ENCODE measurements at regions not wholly inside any gene's neighbourhood (a gene's known extent, or its start where the extent isn't known, plus 50 kb on each side); places are given as distances from the start of the nearest gene placed in this dataset.

DNA sequence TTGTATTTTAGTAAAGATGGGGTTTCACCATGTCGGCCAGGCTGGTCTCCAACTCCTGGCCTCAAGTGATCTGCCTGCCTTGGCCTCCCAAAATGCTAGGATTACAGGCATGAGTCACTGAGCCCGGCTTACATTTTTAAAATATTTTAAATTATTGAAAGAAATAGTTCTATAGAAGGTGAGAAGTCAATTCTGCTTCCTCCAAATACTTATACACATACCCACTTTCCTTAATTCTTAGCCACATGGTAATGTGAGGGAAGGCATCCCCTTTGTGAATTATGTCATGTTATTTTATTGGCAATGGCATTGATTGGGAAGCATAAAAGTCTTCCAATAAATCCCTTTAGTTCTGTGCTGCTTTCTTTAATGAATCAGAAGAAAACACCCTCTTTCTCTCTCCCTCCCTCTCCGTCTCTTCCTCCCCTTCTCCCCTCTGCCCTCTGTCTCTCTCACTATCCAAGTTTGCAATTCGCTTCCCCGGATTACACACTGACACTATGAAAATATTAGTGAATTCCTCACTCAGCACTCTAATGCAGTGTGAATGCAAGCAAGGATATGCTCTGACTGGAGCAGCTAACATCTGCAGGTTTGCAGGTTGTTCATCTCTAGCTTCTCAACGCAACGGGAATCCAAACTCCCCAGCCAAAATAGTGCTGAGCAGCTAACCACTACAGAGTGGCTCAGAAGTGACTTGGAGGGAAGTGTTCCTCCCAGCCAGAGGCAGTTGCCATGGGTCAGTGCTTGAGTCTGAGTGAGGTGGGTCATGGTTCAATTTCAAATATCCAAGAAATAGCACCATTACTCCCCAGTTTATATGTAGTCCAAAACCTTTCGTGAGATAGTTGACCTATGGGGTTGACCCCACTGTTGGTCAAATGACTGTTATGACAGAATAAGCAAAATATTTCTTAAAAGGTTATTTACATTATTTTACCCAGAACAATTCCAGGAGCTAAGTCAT, 77.8 kb upstream of the CD55 start:
- Histone ChIP-seq H3K4me1 (ENCODE audit: insufficient read depth, low read length) (peaks cover 16% of the 10 kb centered on the region), H2AFZ (ENCODE audit: low read length) (no peak overlapping the region), H3K27ac (ENCODE audit: low read length) (no peak overlapping the region), H3K36me3 (ENCODE audit: low read depth, low read length) (no peaks in the 10 kb centered on the region), H3K9ac (ENCODE audit: low read length) (no peak overlapping the region), H3K9me2 (replicated peaks; ENCODE audit: low read length) (no peaks in the 10 kb centered on the region), H3K4me3 (ENCODE audit: low read length) (no peak overlapping the region), H3K4me2 (ENCODE audit: low read length) (no peak overlapping the region), H3K79me2 (ENCODE audit: low read length) (no peaks in the 10 kb centered on the region), H3K27me3 (ENCODE audit: low read length) (no peaks in the 10 kb centered on the region), H4K20me1 (ENCODE audit: low read length) (no peaks in the 10 kb centered on the region), H3F3A (ENCODE audit: low read length, unreplicated experiment) (no peaks in the 10 kb centered on the region), H3K9me3 (ENCODE audit: low read length) (no peaks in the 10 kb centered on the region)
- POLR2A ChIA-PET (ENCODE audit: unreplicated experiment): interaction anchor here (0.6 kb wide), 1 partner anchor 868 kb away, joined by 5 read pairs; no protein-coding TSS in a partner anchor
- TF ChIP-seq EZH2phosphoT487 (IDR thresholded peaks at IDR 0.05; ENCODE audit: borderline replicate concordance, low read length) (no peak), EZH2 (IDR thresholded peaks at IDR 0.05; ENCODE audit: low read length, unreplicated experiment) (no peak)
- TF ChIP-seq, protein P1, sequence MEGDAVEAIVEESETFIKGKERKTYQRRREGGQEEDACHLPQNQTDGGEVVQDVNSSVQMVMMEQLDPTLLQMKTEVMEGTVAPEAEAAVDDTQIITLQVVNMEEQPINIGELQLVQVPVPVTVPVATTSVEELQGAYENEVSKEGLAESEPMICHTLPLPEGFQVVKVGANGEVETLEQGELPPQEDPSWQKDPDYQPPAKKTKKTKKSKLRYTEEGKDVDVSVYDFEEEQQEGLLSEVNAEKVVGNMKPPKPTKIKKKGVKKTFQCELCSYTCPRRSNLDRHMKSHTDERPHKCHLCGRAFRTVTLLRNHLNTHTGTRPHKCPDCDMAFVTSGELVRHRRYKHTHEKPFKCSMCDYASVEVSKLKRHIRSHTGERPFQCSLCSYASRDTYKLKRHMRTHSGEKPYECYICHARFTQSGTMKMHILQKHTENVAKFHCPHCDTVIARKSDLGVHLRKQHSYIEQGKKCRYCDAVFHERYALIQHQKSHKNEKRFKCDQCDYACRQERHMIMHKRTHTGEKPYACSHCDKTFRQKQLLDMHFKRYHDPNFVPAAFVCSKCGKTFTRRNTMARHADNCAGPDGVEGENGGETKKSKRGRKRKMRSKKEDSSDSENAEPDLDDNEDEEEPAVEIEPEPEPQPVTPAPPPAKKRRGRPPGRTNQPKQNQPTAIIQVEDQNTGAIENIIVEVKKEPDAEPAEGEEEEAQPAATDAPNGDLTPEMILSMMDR (conservative IDR thresholded peaks at IDR 0.05; ENCODE audit: low read depth, low read length): no peak
- DNase-seq (no peak), ATAC-seq (peak; percentile 19)
- CTCF ChIA-PET: no interaction called here
- intact Hi-C loops (cut with micrococcal nuclease): no loop called here
- no TSS peak for BruUV-seq (replicated peaks)

DNA sequence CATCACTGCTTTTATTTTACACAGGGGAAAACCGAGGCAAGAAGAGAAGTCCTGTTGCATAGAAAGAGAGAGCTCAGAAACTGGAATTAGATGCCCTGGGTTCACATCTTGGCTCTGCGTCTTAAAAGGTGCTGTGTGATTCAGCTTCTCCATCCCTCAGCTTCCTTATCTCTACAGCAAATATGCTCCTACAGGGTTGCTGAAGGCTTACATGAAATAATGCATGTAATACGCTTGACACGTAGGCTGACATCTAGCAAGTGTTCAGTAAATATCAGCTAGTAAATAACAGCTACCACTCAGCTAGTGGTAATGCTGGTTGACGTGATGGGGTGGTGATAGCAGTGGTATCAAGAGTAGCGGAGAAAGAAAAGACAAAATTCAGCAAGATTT, 77.1 kb upstream of the CD55 start:
- no TSS peak for BruUV-seq (replicated peaks)
- TF ChIP-seq EZH2phosphoT487 (IDR thresholded peaks at IDR 0.05; ENCODE audit: borderline replicate concordance, low read length): no peak
- TF ChIP-seq, protein P1 (conservative IDR thresholded peaks at IDR 0.05; ENCODE audit: low read depth, low read length): no peak
- Histone ChIP-seq H3F3A (ENCODE audit: low read length, unreplicated experiment) (no peaks in the 10 kb centered on the region), H3K9ac (ENCODE audit: low read length) (no peak overlapping the region), H4K20me1 (ENCODE audit: low read length) (no peaks in the 10 kb centered on the region), H3K4me1 (ENCODE audit: insufficient read depth, low read length) (peaks cover 16% of the 10 kb centered on the region), H3K27ac (ENCODE audit: low read length) (no peak overlapping the region), H3K36me3 (ENCODE audit: low read depth, low read length) (no peaks in the 10 kb centered on the region), H3K9me3 (ENCODE audit: low read length) (no peaks in the 10 kb centered on the region), H2AFZ (ENCODE audit: low read length) (no peak overlapping the region), H3K27me3 (ENCODE audit: low read length) (no peaks in the 10 kb centered on the region), H3K79me2 (ENCODE audit: low read length) (no peaks in the 10 kb centered on the region), H3K4me3 (ENCODE audit: low read length) (no peak overlapping the region), H3K4me2 (ENCODE audit: low read length) (no peak overlapping the region), H3K9me2 (replicated peaks; ENCODE audit: low read length) (no peaks in the 10 kb centered on the region)
- POLR2A ChIA-PET (ENCODE audit: unreplicated experiment): interaction anchor here (0.6 kb wide), 1 partner anchor 868 kb away, joined by 5 read pairs; no protein-coding TSS in a partner anchor
- DNase-seq (no peak), ATAC-seq (no peak)
- CTCF ChIA-PET: no interaction called here
- intact Hi-C loops (cut with micrococcal nuclease): no loop called here

DNA sequence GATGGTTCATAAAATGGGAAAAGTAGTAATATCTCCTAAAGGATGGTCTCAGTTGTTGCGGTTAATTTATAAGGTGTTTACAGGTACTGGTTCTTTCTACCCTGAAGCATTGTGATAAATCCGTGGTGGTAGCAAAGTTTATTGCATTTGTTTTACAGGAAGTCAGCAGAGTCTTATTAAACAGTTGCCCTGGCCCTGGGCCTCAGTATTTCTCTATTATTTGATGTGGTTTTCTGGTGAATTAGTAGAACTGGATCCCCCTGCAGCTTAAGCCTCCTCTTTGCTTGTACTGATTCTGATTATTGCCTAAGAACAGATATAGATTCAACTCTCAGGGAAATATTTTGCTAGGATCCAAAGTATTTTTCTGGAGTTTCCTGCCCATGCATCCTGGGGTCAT, 76.4 kb upstream of the CD55 start:
- H3K9ac ChIP-seq (ENCODE audit: low read length): no peak overlapping the region
- H3K79me2 ChIP-seq (ENCODE audit: low read length): no peaks in the 10 kb centered on the region
- no peaks in the 10 kb centered on the region for H3K36me3 ChIP-seq (ENCODE audit: low read depth, low read length)
- peaks cover 16% of the 10 kb centered on the region for H3K4me1 ChIP-seq (ENCODE audit: insufficient read depth, low read length)
- TF ChIP-seq, protein P1 (conservative IDR thresholded peaks at IDR 0.05; ENCODE audit: low read depth, low read length): no peak
- no peak for TF ChIP-seq EZH2phosphoT487 (IDR thresholded peaks at IDR 0.05; ENCODE audit: borderline replicate concordance, low read length)
- TF ChIP-seq EZH2 (IDR thresholded peaks at IDR 0.05; ENCODE audit: low read length, unreplicated experiment): no peak
- no peaks in the 10 kb centered on the region for H4K20me1 ChIP-seq (ENCODE audit: low read length)
- H3K4me3 ChIP-seq (ENCODE audit: low read length): no peak overlapping the region
- H3K27me3 ChIP-seq (ENCODE audit: low read length): no peaks in the 10 kb centered on the region
- intact Hi-C loops (cut with micrococcal nuclease): no loop called here
- no TSS peak for BruUV-seq (replicated peaks)
- H3K4me2 ChIP-seq (ENCODE audit: low read length): no peak overlapping the region
- H3K27ac ChIP-seq (ENCODE audit: low read length): no peak overlapping the region
- H3K9me2 ChIP-seq (replicated peaks; ENCODE audit: low read length): no peaks in the 10 kb centered on the region
- CTCF ChIA-PET: no interaction called here
- no peak overlapping the region for H2AFZ ChIP-seq (ENCODE audit: low read length)
- no peak for DNase-seq
- H3F3A ChIP-seq (ENCODE audit: low read length, unreplicated experiment): no peaks in the 10 kb centered on the region
- no peaks in the 10 kb centered on the region for H3K9me3 ChIP-seq (ENCODE audit: low read length)
- no peak for ATAC-seq
- POLR2A ChIA-PET (ENCODE audit: unreplicated experiment): no interaction called here
